ENCODE measurements at regions not wholly inside any gene's neighbourhood (a gene's known extent, or its start where the extent isn't known, plus 50 kb on each side); places are given as distances from the start of the nearest gene placed in this dataset.

DNA sequence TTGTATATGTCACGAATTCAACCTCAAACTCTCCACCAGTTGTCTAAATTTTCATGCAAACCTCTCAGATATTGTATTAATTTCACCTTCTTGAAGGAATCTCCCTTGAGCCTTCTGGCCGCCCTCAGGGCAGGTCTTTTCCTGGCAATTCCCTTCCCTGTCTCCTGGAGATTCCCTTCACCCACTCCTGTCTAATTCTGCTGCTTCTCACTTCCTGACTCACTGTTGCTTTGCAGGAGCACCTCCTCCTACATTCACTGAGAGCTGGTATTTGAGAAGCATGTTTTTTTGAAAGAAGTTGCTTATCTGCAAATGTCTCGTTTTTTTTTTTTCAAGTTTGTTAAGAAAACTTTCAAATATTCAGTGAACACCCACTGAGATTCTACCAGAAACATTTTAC, 79.9 kb upstream of the OTOS start:
- H3K23me2 ChIP-seq (ENCODE audit: low read depth, low read length), result 0 out of 2 replicates have a peak, but pooled peaks cover 2% of the 10 kb centered on the region
- no peak overlapping the region for H3K4me2 ChIP-seq (ENCODE audit: insufficient read depth in 1 of 2, low read depth in 2 of 2, low read length in 2 of 2)
- H3K18ac ChIP-seq (ENCODE audit: extremely low read depth, low read length), result no peak overlapping the region
- DNase-seq (ENCODE audit: low read depth in 1 of 2, low spot score in 2 of 2) (no peak), FAIRE-seq (no peak)
- WGBS, 2 experiments (ENCODE audit: extremely low coverage in 1 of 2, insufficient coverage in 1 of 2, insufficient read length in 1 of 2, insufficient replicate concordance in 2 of 2, low coverage in 1 of 2, low lambda C conversion rate in 2 of 2, missing lambda C conversion rate in 1 of 2), result 71% methylated on average over 3 of the region's 3 CpGs; no CpG with 5 or more reads in 1 of the 2 experiments
- peaks cover 0 to 2% (median 0%) of the 10 kb centered on the region in 4 experiments; a peak in 1 of 7 replicates for H3K27me3 ChIP-seq (replicated peaks in 1 of 4; ENCODE audit: control insufficient read depth in 3 of 4, extremely low read depth in 1 of 4, insufficient read depth in 3 of 4, low read length in 3 of 4)
- no peak overlapping the region for H2BK20ac ChIP-seq (ENCODE audit: low read length)
- H3K4me1 ChIP-seq (replicated peaks in 1 of 4; ENCODE audit: control insufficient read depth in 3 of 4, insufficient read depth in 4 of 4, low read length in 3 of 4), result no peaks in the 10 kb centered on the region; a peak in 1 of 7 replicates
- no peak overlapping the region for H2AFZ ChIP-seq (ENCODE audit: low read length)
- no peaks in the 10 kb centered on the region for H3K79me2 ChIP-seq (ENCODE audit: control insufficient read depth in 1 of 2, insufficient read depth in 2 of 2, low read length in 2 of 2)
- H3K23ac ChIP-seq (ENCODE audit: insufficient read length), result no peak overlapping the region
- H2BK5ac ChIP-seq (ENCODE audit: low read depth, low read length), result no peak overlapping the region
- H3K27ac ChIP-seq (ENCODE audit: low read depth, low read length), result no peak overlapping the region
- H2BK12ac ChIP-seq (ENCODE audit: low read depth, low read length), result no peak overlapping the region
- no peak overlapping the region for H2BK15ac ChIP-seq (ENCODE audit: low read length)
- H3K14ac ChIP-seq (ENCODE audit: insufficient read length), result no peak overlapping the region
- no peak overlapping the region for H3K9ac ChIP-seq (replicated peaks in 1 of 4; ENCODE audit: extremely low read depth in 1 of 4, low read depth in 3 of 4, low read length in 3 of 4)
- no peak overlapping the region for H3K56ac ChIP-seq (replicated peaks; ENCODE audit: insufficient read length, low read depth, low read length)
- no peaks in the 10 kb centered on the region for H3K79me1 ChIP-seq (ENCODE audit: low read depth, low read length)
- no peak overlapping the region for H2BK120ac ChIP-seq (replicated peaks; ENCODE audit: low read depth, low read length)
- H2AK5ac ChIP-seq (ENCODE audit: low read depth, low read length), result no peak overlapping the region
- no peak overlapping the region for H3K4me3 ChIP-seq (ENCODE audit: extremely low read depth in 1 of 4, insufficient read depth in 2 of 4, low read depth in 3 of 4, low read length in 4 of 4)
- CTCF ChIA-PET (ENCODE audit: partially characterized antibody), result no interaction called here
- no peak overlapping the region for H4K5ac ChIP-seq (ENCODE audit: insufficient read length, low read depth, low read length)
- H3K9me3 ChIP-seq (ENCODE audit: insufficient read depth in 2 of 2, low read depth in 1 of 2, low read length in 1 of 2), result no peaks in the 10 kb centered on the region
- no peaks in the 10 kb centered on the region for H3K36me3 ChIP-seq (ENCODE audit: control insufficient read depth in 2 of 4, insufficient read depth in 4 of 4, low read length in 3 of 4)
- H4K8ac ChIP-seq (ENCODE audit: extremely low read depth, insufficient read depth, low read length), result no peak overlapping the region
- no peak overlapping the region for H4K91ac ChIP-seq (replicated peaks; ENCODE audit: insufficient read length, low read length)
- H3K4ac ChIP-seq (replicated peaks; ENCODE audit: insufficient read length, low read depth, low read length), result no peak overlapping the region
- POLR2A ChIA-PET (ENCODE audit: partially characterized antibody), result no interaction called here
- no peaks in the 10 kb centered on the region for H4K20me1 ChIP-seq (replicated peaks in 1 of 2; ENCODE audit: control insufficient read depth in 1 of 2, insufficient read depth in 2 of 2, low read length in 2 of 2)
- TF ChIP-seq SP1 (IDR thresholded peaks at IDR 0.05; ENCODE audit: low read depth, low read length) (no peak), RNF2 (IDR thresholded peaks at IDR 0.05; ENCODE audit: borderline replicate concordance, low read depth, low read length, missing control alignments, poor library complexity, severe bottlenecking) (no peak), CTBP2 (IDR thresholded peaks at IDR 0.05; ENCODE audit: borderline replicate concordance, insufficient read depth, insufficient read length, low read length) (no peak), TAF1 (IDR thresholded peaks at IDR 0.05; ENCODE audit: low read depth, low read length) (no peak), CHD1 (IDR thresholded peaks at IDR 0.05; ENCODE audit: low read depth, low read length) (no peak), ZNF274 (IDR thresholded peaks at IDR 0.05; ENCODE audit: borderline replicate concordance, extremely low read depth, low read length) (no peak), BRCA1 (IDR thresholded peaks at IDR 0.05; ENCODE audit: low read depth, low read length) (no peak), MAFK (IDR thresholded peaks at IDR 0.05; ENCODE audit: low read depth, low read length) (no peak), POU5F1 (IDR thresholded peaks at IDR 0.05; ENCODE audit: low read depth, low read length) (no peak), ASH2L (IDR thresholded peaks at IDR 0.05; ENCODE audit: low read length) (no peak), CEBPB (IDR thresholded peaks at IDR 0.05; ENCODE audit: low read depth, low read length) (no peak), KDM5A (IDR thresholded peaks at IDR 0.05; ENCODE audit: low read length) (no peak), SRF (IDR thresholded peaks at IDR 0.05; ENCODE audit: low read depth, low read length) (no peak)

Measured in H1 (cell line).